ENCODE measurements at regions not wholly inside any gene's neighbourhood (a gene's known extent, or its start where the extent isn't known, plus 50 kb on each side); places are given as distances from the start of the nearest gene placed in this dataset.

DNA sequence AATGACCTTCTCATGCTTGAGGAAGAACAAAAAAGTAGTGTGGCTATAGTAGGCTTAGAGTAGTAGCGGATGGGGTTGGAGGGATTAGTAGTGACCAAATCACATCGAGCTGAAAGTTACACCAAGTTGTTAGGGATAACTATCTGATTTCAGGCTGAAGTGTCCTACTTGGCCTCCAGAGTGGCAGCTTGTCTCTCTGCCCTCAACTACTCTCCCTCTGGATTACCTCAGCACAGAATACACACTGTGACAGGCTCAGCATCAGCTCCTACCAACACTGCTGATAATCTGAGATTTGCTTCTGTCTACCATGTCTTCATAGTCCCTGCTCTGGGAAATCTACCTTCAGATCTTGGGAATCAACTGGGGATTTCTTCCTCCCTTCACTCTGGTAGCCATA, 714.6 kb upstream of the GRAMD2B start:
- H3K9ac ChIP-seq (ENCODE audit: extremely low read depth, low read length, poor library complexity, severe bottlenecking), result no peak overlapping the region
- peaks cover 4% of the 10 kb centered on the region for H3K36me3 Mint-ChIP-seq (ENCODE audit: low read depth)
- H3K4me1 Mint-ChIP-seq, result peaks cover 3% of the 10 kb centered on the region
- TF ChIP-seq, protein P1, sequence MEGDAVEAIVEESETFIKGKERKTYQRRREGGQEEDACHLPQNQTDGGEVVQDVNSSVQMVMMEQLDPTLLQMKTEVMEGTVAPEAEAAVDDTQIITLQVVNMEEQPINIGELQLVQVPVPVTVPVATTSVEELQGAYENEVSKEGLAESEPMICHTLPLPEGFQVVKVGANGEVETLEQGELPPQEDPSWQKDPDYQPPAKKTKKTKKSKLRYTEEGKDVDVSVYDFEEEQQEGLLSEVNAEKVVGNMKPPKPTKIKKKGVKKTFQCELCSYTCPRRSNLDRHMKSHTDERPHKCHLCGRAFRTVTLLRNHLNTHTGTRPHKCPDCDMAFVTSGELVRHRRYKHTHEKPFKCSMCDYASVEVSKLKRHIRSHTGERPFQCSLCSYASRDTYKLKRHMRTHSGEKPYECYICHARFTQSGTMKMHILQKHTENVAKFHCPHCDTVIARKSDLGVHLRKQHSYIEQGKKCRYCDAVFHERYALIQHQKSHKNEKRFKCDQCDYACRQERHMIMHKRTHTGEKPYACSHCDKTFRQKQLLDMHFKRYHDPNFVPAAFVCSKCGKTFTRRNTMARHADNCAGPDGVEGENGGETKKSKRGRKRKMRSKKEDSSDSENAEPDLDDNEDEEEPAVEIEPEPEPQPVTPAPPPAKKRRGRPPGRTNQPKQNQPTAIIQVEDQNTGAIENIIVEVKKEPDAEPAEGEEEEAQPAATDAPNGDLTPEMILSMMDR (conservative IDR thresholded peaks at IDR 0.05), result no peak
- no peak overlapping the region for H3K27ac ChIP-seq (ENCODE audit: low read depth, low read length)
- H3K4me3 Mint-ChIP-seq, result no peak overlapping the region
- no peak for DNase-seq
- 44% methylated on average over 2 of the region's 2 CpGs; no CpG with 5 or more reads in 1 of the 2 experiments for WGBS, 2 experiments (ENCODE audit: insufficient coverage in 1 of 2, insufficient read length in 1 of 2)
- peaks cover 22% of the 10 kb centered on the region for H3K9me3 ChIP-seq (ENCODE audit: control insufficient read depth, low read length)
- H3K27me3 Mint-ChIP-seq (ENCODE audit: insufficient read depth), result no peaks in the 10 kb centered on the region
- H3K4me1 ChIP-seq (ENCODE audit: control insufficient read depth, insufficient read depth, low read length), result no peaks in the 10 kb centered on the region
- H3K4me3 ChIP-seq (ENCODE audit: low read length), result no peak overlapping the region
- no peaks in the 10 kb centered on the region for H3K36me3 ChIP-seq (ENCODE audit: control insufficient read depth, insufficient read depth, low read length)
- H3K27me3 ChIP-seq (ENCODE audit: control insufficient read depth, insufficient read depth, low read length, poor library complexity, severe bottlenecking), result no peaks in the 10 kb centered on the region
- H3K27ac Mint-ChIP-seq, result no peak overlapping the region
- H3K9me3 Mint-ChIP-seq, result peaks cover 20% of the 10 kb centered on the region

DNA sequence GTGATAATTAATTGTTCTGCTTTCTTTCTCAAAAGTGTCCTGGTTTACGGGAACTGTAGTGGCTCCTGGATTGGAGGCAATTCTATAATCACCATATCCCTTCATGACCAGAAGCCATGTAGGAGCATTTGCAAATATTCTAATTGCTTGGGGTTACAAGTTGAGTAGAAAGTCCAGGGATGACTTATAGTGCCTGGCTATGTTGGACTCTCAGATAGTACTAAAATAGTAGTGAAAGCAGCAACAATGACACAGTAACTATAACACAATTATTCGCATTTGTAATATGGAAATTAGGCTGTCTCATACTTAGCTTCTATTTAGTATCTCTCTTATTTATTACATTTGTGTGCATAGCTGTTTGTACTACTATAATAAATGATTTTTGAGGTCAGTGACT, 712.5 kb upstream of the GRAMD2B start:
- Histone ChIP-seq H3K4me1 (ENCODE audit: control insufficient read depth, insufficient read depth, low read length) (no peaks in the 10 kb centered on the region), H3K36me3 (ENCODE audit: control insufficient read depth, insufficient read depth, low read length) (no peaks in the 10 kb centered on the region), H3K27ac (ENCODE audit: low read depth, low read length) (no peak overlapping the region), H3K9me3 (ENCODE audit: control insufficient read depth, low read length) (peaks cover 3% of the 10 kb centered on the region), H3K27me3 (ENCODE audit: control insufficient read depth, insufficient read depth, low read length, poor library complexity, severe bottlenecking) (no peaks in the 10 kb centered on the region), H3K9ac (ENCODE audit: extremely low read depth, low read length, poor library complexity, severe bottlenecking) (no peak overlapping the region), H3K4me3 (ENCODE audit: low read length) (no peak overlapping the region)
- Mint-ChIP-seq H3K9me3 (peaks cover 2% of the 10 kb centered on the region), H3K36me3 (ENCODE audit: low read depth) (no peaks in the 10 kb centered on the region), H3K27me3 (ENCODE audit: insufficient read depth) (no peaks in the 10 kb centered on the region), H3K4me3 (no peak overlapping the region), H3K4me1 (peaks cover 3% of the 10 kb centered on the region), H3K27ac (no peak overlapping the region)
- TF ChIP-seq, protein P1 (conservative IDR thresholded peaks at IDR 0.05), result no peak
- 89% methylated on average over 1 of the region's 2 CpGs; no CpG with 5 or more reads in 1 of the 2 experiments for WGBS, 2 experiments (ENCODE audit: insufficient coverage in 1 of 2, insufficient read length in 1 of 2)
- no peak for DNase-seq

GRCh38 chr5:125712397-125712796, 710.8 kb upstream of the GRAMD2B start:
- Histone ChIP-seq H3K4me3 (ENCODE audit: low read length) (no peak overlapping the region), H3K27ac (ENCODE audit: low read depth, low read length) (no peak overlapping the region), H3K9ac (ENCODE audit: extremely low read depth, low read length, poor library complexity, severe bottlenecking) (no peak overlapping the region), H3K36me3 (ENCODE audit: control insufficient read depth, insufficient read depth, low read length) (no peaks in the 10 kb centered on the region), H3K9me3 (ENCODE audit: control insufficient read depth, low read length) (no peaks in the 10 kb centered on the region), H3K27me3 (ENCODE audit: control insufficient read depth, insufficient read depth, low read length, poor library complexity, severe bottlenecking) (no peaks in the 10 kb centered on the region), H3K4me1 (ENCODE audit: control insufficient read depth, insufficient read depth, low read length) (no peaks in the 10 kb centered on the region)
- WGBS, 2 experiments (ENCODE audit: insufficient coverage in 1 of 2, insufficient read length in 1 of 2), result no CpG with 5 or more reads among the region's 1 CpG
- Mint-ChIP-seq H3K4me3 (no peak overlapping the region), H3K27ac (no peak overlapping the region), H3K27me3 (ENCODE audit: insufficient read depth) (no peaks in the 10 kb centered on the region), H3K4me1 (peaks cover 3% of the 10 kb centered on the region), H3K36me3 (ENCODE audit: low read depth) (no peaks in the 10 kb centered on the region), H3K9me3 (no peaks in the 10 kb centered on the region)
- TF ChIP-seq, protein P1 (conservative IDR thresholded peaks at IDR 0.05), result no peak
- no peak for DNase-seq
